GM12892 (cell line): ENCODE measurements at regions not wholly inside any gene's neighbourhood (a gene's known extent, or its start where the extent isn't known, plus 50 kb on each side); places are given as distances from the start of the nearest gene placed in this dataset.

ENCODE experiments used
- POLR2A ChIP-seq: IDR thresholded peaks from 2 replicates; pipeline ENCODE4 v1.6.1; 2011; ENCODE audit warnings: low read depth, low read length, control low read depth
- POLR2AphosphoS5 ChIP-seq: IDR thresholded peaks from 2 replicates; pipeline ENCODE4 v1.6.1; 2011; ENCODE audit warnings: low read depth, low read length, control low read depth
- TAF1 ChIP-seq: IDR thresholded peaks from 2 replicates; pipeline ENCODE4 v1.6.1; 2011; ENCODE audit warnings: low read depth, mild to moderate bottlenecking, control low read depth, low read length, borderline replicate concordance

- no peak for TF ChIP-seq POLR2A
- TF ChIP-seq POLR2AphosphoS5, result no peak
- TF ChIP-seq TAF1, result no peak
These were observed 765.4 kb downstream of the TMEM182 start for GRCh38 chr2:103527278-103527677.
